SU-DHL-6 (cell line): ENCODE measurements at regions not wholly inside any gene's neighbourhood (a gene's known extent, or its start where the extent isn't known, plus 50 kb on each side); places are given as distances from the start of the nearest gene placed in this dataset.

ENCODE experiments used
- CTCF ChIP-seq: fragments of 200-600 bp; sonication (generic); IDR thresholded peaks from one replicate; pipeline ENCODE4 v1.5.1; 2017; ENCODE audit warnings: antibody characterized with exemption, mild to moderate bottlenecking, low read length, moderate library complexity; ENCODE audit not compliant: insufficient read depth, poor library complexity, severe bottlenecking
- EZH2phosphoT487 ChIP-seq: fragments of 200-600 bp; sonication (generic), shearing (Covaris generic); conservative IDR thresholded peaks from 2 replicates; pipeline ENCODE4 v1.6.1; 2018; ENCODE audit warnings: mild to moderate bottlenecking, antibody characterized with exemption, low read length, moderate library complexity, mixed read lengths

GRCh38 chr5:52497133-52497693 is 290.5 kb upstream of the ITGA1 start:
- TF ChIP-seq CTCF, result no peak
- no peak for TF ChIP-seq EZH2phosphoT487
